HG02981 (cell line): ENCODE measurements at regions not wholly inside any gene's neighbourhood (a gene's known extent, or its start where the extent isn't known, plus 50 kb on each side); places are given as distances from the start of the nearest gene placed in this dataset.

Source experiments
- ATAC-seq: cut with Tn5 transposase; IDR thresholded peaks from one replicate; pipeline ENCODE4 v1.9.1; 2021; ENCODE audit warnings: mild to moderate bottlenecking, moderate library complexity; ENCODE audit not compliant: unreplicated experiment

DNA sequence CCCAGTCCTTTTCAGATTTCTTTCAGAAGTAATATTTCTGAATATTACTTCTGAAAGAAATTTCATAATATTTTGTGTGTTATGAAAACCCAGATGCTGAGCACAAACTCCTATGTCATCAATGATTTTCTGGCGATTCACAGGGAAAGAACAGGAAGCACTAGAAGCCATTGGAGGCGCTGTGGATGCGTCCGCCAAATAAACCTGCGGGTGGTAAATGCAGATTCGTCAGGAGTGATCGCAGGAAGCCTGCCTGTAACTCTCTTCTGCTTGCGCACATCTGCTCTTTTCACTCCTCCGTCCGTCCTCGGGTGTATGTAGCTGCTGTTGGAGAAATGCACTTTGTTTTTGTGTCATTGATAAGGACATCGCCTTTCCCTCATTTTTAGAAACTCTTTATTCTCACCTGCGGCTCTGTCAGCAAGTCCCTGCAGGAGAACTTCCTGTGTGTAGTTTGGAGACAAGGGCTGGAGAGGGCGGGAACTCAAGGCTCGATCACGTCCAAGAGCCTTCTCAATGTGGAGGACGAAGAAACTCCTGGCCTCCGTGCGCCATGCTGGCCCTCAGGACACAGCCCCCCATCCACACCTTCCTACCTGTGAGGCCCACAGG lies 483.8 kb downstream of the GALR1 start:
- no peak for ATAC-seq

DNA sequence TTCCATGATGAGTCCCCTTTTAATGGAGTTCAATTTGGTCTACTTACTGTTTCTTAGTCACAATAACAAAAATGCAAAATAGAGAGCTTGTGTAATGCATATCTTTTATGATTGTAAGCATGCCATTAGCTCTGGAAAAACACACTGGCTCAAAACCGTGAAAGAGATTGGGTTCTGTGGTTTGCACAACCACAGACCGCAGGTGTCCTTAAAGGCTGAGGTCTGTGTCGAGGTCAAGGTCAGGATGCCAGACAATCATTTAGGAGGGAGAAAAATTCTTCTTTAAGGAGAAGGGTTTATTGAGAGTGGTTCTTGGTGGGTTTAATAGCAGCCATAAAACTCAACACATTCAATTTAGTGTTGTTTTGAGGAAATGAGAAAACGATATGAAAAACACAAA lies 487.2 kb downstream of the GALR1 start:
- ATAC-seq: no peak

DNA sequence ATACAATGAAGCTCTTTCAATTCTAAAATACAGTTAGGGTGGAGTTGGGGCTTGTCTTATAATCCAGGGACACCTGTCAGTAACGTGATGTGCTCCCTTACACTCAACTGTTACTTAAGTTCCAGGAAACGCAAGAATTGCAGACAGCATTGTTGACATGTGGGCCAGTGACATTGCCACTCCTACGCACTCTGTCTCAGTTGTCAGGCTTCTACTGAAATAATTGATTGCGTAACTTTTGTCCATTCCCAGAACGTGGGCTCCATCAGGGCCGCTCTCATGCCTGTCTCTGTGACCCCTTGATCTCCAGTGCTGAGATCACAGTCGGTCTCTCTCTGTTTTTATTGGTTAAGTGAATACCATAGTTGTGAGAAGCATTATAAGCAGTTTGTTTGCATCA lies 487.8 kb downstream of the GALR1 start:
- no peak for ATAC-seq

DNA sequence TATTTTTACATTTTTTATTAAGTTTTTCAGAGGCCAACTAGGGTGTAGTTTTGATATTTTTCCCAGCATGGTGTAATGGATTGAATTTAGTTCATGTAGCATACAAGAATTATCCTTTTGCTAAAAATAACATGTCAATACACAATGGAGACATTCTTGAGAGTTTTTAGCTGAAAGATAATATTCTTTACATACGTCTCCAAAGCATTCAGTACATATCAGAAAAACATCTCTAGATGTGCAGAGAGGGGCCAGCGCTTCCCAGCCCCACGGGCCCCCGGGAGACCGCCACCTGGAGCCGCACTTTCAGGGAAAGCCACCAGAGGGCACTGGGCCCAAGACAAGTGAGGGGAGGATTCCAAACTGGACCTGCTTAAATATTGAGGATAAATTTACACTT lies 499.4 kb downstream of the GALR1 start:
- ATAC-seq: no peak

DNA sequence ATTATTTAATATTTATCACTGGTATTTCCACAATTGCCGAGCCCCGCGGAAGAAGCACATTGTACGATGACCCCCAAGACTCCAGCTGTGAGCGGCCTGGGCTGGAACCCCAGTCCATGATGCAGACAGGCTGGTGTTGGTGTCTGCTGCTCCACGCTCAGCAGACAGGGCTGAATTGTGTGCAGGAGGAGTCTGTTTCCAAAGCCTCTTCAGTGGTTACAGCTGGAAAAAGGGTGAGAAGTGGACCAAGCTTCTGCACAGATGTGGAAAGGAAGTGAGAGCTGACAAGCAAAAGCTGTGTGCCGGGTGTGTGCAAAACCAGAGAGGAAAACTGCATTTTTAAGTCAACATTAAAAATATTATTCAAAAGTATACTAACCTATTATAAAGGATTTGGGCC lies 500.4 kb downstream of the GALR1 start:
- ATAC-seq: no peak

DNA sequence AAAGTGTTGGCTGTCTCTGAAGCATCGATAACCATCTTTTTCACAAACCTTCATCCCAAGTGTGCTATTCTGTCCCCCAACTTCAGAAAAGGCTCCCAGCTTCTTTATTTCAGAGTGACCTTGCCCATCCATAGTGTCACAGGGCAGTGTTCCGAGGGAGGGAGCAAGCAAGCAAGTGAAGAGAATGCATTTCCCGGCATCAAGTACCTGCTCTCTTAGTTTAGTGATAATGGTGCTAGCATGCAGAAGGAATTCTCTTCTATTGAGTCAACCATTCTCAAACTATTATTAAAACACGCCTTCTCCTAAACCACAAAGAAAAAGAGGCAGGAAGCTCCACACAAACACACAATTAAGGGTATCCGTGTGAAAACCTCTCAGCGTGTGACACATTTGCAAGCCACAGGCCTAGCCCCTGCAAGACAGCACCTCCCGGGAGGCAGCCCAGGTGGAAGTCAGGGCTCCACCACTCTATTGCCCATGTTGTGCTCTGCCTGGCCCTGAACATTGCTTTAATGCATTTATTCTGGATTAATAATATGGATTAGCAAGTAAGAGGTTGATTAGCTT lies 504.9 kb downstream of the GALR1 start:
- ATAC-seq: no peak

DNA sequence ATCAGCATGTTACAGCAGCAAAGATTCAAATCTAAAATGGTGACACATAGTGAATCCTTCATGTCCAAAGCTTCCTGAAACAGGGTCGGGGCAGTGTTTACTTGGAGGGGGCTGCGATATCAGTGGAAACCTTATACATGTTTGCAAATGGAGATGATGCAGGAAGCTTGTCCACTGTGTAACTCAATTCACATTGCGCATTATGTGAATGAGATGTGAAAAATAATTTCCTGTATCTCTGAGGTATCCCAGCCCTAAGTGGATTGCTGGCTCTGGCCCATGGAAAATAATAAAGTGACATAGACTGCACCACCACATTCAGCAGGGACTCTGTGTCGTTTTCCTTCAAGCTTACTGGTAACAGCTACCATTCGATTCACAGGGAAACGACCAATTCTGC lies 505.5 kb downstream of the GALR1 start:
- no peak for ATAC-seq

DNA sequence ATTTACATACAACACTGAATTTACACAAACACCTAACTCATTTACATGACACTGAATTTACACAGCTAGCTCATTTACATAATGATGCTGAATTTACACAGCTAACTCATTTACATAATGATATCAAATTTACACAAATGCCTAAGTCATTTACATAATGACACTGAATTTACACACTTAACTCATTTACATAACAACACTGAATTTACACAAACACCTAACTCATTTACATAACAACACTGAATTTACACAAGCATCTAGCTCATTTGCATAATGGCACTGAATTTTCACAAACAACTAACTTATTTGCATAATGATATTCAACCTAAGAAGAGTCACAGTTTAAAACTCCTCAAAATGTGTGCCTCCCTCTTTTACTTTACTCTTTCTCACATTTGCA lies 511.7 kb downstream of the GALR1 start:
- no peak for ATAC-seq

DNA sequence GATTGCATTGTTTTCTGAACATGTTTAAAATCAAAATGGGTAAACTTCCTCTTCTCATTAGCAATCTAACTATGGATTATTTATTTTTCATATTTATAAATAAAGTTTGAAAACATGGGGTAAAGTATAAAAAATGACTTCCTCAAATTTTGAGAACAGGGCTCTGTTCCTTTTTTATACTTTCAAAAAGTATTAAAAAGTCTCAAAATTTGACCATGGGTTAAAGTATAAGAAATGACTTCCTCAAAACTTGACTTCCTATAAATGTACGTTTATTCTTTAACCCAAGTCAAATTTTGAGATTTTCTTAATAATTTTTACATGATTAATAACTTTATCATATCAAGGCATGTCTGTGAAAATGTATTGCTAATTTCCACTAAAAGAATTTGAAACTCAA lies 512.4 kb downstream of the GALR1 start:
- no peak for ATAC-seq

DNA sequence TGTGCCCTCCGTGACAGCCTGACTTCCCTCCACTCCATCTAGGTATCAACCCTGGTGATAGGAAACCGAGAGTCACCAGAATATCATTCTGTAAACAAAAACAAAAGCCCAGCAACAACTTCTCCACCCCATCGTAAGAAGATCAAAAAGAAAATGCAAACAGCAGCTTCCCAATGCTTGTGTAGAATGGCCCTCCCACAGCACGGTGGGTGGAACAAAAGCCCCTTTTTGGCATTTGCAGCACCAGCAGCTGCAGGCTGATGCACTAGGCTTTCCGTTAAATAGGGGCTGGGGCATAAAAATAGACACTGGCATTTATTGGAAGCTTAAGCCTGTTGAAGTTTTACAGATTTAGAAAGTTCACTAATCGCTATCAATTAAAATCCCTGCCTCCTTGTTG lies 513.0 kb downstream of the GALR1 start:
- ATAC-seq: no peak

DNA sequence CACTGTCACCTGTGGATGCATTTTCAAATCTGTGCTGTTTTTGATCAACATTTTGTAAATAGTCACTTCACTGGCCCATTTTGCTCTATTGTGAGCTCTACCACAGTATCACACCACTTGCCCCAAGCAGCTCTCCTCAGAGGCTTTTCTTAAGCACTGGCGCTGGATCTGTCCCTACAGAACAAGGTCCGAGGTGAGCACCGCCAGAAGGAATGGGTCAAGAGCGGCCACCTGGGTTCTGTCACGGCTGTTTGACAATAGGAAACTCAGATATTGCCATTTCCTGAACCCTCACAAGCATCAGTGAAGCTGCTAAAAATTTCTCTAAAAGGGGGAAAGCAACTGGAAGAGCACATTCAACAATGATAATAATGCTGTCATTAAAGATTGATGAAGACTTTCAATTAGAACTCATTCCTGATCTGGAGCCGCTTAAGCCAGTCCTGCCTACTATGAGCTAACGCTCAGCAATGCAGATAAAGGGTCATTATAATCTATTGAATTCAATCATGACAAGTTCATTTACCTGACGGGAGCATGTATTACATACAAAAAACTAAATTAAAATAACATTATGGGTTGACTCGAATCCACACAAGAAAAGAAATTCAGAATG lies 514.0 kb downstream of the GALR1 start:
- ATAC-seq: no peak

DNA sequence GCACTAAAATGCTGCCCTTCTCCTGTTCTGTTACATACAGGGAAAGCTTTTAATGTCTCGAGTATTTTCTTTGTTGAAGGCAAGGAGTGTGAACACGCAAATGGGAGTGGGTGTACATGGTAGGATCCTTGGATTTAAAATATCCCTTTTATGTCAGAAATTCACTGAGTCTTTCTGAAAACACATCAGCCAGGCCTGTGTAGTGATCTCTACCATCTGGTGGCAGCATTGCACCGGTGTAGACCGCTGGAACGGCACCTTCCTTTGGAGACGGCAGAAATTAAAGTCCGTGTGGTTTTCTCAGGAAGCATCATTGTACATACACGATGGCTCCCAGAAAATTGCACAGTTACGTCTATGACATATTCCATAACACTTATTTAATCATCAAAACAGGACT lies 515.8 kb downstream of the GALR1 start:
- no peak for ATAC-seq

DNA sequence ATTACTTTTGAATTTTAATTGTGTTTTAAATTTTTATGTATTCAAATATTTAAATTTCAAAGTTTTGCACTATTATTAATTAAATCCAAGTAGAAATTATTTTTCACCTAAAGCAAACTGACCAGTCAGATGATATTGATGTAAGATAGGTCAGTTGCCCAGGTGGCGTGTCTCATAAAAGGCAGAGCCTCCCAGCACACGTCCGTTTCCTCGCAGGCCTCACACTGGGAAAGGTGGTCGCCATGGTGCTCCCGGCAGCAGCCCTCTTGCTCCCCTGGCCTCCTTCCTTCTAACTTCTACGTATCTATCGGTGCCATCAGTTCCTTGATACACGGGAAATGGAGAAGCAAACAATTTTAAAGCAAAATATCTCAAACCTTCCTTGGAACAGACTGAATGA lies 516.8 kb downstream of the GALR1 start:
- no peak for ATAC-seq

DNA sequence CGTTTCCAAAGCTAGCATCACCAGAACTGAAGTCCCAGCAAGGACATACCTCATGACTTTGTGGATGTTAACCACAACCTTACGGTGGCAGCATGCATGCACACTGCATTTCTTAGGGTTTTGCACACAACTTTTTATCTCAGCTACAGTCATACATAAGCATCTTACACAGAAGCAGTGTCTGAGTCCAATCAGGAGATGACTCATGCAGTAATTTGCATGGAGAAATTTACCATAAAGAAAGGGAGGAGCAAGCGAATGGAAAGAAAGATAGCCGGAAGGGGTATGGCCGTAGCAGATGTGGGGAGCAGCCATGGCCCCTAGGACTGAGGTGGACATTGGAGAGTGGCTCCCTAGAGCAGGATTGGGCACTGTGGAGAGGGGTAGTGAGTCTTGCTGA lies 522.5 kb downstream of the GALR1 start:
- no peak for ATAC-seq

DNA sequence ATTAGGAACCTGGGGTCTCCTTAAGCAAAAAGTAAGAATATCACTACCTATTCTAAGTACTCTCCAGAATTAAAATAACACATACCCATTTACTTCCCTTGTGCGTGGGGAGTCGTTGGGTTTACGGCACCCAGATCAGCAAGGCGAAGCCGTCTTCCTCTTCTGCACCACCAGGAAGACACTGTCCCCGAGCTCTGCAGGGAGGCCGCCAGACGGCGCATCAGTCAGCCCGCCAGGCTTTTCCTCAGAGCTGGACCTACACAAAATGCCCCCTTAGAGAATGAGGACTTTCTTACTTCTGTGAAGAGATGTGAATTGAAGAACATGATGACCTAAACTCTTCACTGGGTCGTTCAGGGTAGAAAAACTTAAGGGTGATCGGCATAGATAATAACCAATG lies 526.5 kb downstream of the GALR1 start:
- no peak for ATAC-seq

DNA sequence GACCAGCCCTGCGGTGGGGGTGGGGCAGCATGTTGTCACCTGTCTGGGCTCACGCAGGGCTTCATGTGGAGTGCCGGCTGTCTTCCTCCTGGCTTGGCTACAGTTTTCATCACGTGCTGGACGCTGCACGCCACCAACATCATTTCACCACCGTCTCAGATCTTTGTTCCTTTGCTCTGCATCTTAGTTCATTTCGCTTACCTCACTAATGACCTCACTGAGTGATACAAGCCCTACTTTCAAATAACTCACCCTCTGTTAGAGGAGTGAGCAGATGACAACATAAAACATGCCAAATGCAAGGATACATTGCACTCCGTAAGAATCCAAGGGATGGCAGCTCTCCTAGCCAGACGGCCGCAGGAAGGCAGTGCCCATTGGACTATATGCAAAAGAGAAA lies 527.5 kb downstream of the GALR1 start:
- no peak for ATAC-seq

DNA sequence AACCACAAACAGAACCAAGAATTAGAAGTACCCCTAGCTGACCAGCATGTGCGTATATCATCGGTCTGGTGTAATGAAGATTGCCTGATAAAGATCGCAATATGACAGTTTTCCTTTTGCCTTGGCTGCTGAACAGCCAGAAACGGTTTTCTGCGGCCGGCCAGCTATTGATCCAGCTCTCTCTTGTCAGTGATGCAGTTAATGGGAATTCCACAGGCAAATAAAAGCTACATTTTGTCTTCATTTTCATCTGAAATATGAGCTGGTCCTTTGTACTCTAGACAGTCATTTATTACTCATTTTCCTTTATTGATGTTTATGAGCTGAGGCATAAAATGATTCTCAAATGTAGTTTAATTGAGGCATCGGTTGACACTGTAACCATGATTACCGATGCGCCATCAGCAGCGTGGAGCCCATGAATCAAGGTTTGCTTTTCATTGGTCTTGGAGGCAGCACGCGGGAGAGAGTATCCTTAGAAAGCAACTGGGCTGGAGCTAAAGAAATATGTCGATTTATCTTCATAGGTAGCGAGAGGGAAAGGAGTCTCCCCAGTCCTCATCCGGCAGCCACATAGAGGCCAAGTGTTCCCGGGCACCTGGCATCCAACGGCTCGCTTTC lies 535.2 kb downstream of the GALR1 start:
- ATAC-seq: no peak

DNA sequence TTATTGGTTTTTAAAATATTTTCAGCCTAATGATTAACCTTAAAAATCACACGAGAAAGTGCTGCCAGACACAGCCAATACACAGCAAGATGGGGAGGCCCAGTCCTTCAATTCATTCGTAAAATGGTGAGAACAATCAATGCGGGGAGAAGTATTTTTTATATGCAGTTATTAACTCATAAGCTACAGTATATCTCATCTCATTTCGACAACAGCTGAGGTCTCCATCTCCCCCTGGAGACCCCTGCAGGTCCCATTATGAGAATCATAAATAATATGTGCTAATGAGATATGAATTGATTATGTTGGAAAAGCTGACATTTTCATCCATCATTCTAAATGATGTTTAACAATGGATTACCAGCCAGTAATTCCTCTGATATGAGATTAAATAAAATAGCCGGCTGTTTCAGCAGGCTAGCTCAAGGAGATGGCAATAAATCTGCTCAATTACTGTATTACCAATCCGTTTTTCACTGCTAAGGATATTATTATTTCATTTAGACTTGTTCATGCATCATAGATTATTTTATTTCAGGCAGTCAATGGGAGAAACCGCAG lies 535.8 kb downstream of the GALR1 start:
- ATAC-seq: no peak

DNA sequence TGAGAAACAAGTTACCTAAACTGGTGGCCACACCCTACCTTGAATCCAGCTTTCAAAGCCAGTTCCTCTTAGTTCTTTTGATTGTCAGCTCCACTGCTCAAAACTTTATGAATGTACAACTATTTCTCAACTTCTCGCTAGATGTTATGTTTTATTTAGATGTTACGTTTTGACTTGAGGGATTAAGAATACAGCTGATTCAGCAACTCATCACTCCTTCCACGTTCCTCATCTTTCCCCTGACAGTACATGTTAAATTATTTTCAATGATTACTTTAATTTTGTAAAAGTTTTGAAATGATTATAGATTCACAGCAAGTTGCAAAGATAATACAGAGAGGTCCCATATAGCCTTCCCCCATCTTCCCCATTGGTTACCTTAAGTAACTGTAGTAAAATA lies 553.4 kb downstream of the GALR1 start:
- no peak for ATAC-seq

DNA sequence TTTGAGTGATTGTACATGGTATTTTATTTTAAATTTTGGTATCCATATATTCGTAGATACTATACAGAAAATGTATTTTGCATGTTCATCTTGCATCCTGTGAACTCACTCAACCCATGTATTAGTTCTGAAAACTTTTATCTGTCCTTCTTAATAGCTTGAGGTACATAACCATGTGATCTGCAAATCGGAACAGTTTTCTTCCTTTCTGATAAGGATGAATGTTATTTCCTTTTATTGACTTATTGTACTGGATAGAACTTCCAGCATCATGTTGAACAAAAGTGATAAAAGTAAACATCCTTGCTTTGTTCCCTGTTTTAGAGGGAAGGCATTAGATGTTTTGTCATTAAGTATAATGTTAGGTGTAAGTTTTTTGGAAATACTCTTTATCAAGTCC lies 554.7 kb downstream of the GALR1 start:
- no peak for ATAC-seq

DNA sequence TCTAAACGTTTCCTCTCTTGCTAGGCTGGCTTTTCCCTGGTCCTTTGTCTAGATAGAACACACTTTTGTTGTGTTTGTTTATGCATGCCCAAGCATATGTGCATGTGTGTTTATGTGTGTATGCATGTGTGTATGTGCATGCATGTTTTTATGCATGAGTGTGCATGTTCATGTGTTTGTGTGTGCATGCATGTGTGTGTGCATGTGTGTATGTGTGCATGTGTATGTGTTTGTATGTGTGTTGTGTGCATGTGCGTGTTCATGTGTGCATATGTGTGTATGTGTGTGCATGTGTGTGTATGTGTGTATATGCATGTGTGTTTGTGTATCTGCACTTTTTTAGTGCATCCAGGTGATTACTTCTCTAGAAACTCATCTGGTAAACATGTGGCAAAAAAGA lies 558.0 kb downstream of the GALR1 start:
- ATAC-seq: no peak

DNA sequence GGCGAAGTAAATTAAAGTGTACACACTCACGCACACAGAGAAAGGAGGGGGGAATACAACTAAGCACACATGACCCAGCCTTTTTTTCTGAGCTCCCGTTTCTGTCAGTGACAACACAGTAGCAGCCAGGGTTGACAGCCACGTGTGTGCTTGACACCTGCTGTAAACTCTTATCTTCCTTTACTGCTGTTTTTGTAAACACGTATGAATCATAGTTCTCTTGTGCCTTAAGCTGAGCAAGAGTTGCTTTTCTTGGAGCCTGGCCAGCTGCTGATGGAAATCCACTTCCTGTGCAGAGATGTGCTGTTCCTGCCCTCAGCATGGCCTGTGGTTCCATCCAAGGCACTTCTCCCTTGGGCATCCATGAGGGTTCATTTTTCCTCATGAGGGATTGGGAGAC lies 561.9 kb downstream of the GALR1 start:
- ATAC-seq: no peak
